ENCODE measurements at regions not wholly inside any gene's neighbourhood (a gene's known extent, or its start where the extent isn't known, plus 50 kb on each side); places are given as distances from the start of the nearest gene placed in this dataset.
A peak's percentile ranks its signal among the peaks of the same experiment; 100 is the strongest.

GRCh38 chr13:109870696-109871370 lies 84.5 kb upstream of the IRS2 start:
- no peak overlapping the region for H3K4me3 ChIP-seq (ENCODE audit: low read depth, low read length)
- no peak for TF ChIP-seq CTCF (IDR thresholded peaks at IDR 0.05; ENCODE audit: low read depth, low read length)

DNA sequence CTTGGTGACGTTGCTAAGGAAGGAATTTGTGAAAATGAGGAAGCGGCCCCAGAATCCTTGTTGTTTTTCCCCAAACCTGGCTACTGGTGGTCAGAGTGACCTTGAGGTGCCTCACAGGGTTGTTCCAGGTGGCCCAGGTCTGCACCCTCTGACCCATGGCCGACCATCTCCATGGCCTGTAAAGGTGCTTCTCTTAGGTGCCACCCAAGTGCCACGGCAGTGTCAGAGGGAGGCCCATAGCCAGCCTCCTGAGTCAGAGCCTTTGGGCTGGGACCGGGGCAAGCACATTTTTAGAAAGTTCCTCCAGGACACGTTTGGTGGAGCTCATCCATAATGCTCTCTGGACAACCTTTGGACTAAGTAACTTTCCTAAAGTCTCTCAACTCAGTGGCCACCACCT lies 83.9 kb upstream of the IRS2 start:
- TF ChIP-seq CTCF (IDR thresholded peaks at IDR 0.05; ENCODE audit: low read depth, low read length) = no peak
- H3K4me3 ChIP-seq (ENCODE audit: low read depth, low read length) = peak overlapping the region; percentile 42

GRCh38 chr13:109869312-109870237 lies 83.2 kb upstream of the IRS2 start:
- peak overlapping the region; percentile 42 for H3K4me3 ChIP-seq (ENCODE audit: low read depth, low read length)
- peak; percentile 21; the same call in 1 of the 2 replicates for TF ChIP-seq CTCF (IDR thresholded peaks at IDR 0.05; ENCODE audit: low read depth, low read length)

GRCh38 chr13:109868578-109869311 lies 82.4 kb upstream of the IRS2 start:
- no peak for TF ChIP-seq CTCF (IDR thresholded peaks at IDR 0.05; ENCODE audit: low read depth, low read length)
- no peak overlapping the region for H3K4me3 ChIP-seq (ENCODE audit: low read depth, low read length)

- TF ChIP-seq CTCF (IDR thresholded peaks at IDR 0.05; ENCODE audit: low read depth, low read length) = no peak
- no peak overlapping the region for H3K4me3 ChIP-seq (ENCODE audit: low read depth, low read length)
Observed at GRCh38 chr13:109867766-109868165, 81.4 kb upstream of the IRS2 start.

DNA sequence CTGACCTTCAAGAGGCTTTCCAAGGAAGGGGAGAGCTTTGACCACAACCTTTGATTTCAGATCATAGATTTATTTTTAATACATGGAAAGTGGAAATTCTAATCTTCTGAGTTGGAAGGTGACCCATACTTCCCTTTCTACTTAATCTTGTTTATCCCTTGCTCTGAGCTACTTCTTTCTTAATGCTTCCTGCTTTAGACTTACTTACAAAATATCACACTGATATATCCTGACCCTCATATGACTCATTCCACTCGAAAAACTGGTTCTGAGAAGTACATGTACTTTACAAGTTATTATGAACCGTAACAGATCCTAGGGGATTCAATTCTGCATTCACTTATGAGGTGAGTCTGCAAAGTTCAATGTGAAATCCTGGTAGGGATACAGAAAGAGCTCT lies 76.2 kb upstream of the IRS2 start:
- no peak for TF ChIP-seq CTCF (IDR thresholded peaks at IDR 0.05; ENCODE audit: low read depth, low read length)
- H3K4me3 ChIP-seq (ENCODE audit: low read depth, low read length) = no peak overlapping the region
